ACHN (cell line): ENCODE measurements at regions not wholly inside any gene's neighbourhood (a gene's known extent, or its start where the extent isn't known, plus 50 kb on each side); places are given as distances from the start of the nearest gene placed in this dataset.

Experiments used
- DNase-seq: peaks from one replicate; pipeline ENCODE4 v3.0.0-alpha.2; 2015
- in situ Hi-C: cut with HindIII; loops from 2 replicates; pipeline ENCODE4 v1.10.0; 2017; ENCODE audit warnings: low sequenced_read_pairs, low pct_ligation_motif_present, low pct_unique_long_range_greater_than_20kb

- in situ Hi-C loops = no loop called here
- DNase-seq = no peak
Measured at GRCh38 chr15:69526081-69527061, 73.8 kb downstream of the RPLP1 start.

- DNase-seq = no peak
- in situ Hi-C loops = no loop called here
Measured at GRCh38 chr15:69529141-69529540, 76.5 kb downstream of the RPLP1 start.

GRCh38 chr15:69529961-69530633, 77.5 kb downstream of the RPLP1 start:
- in situ Hi-C loops = no loop called here

GRCh38 chr15:69530991-69531664, 78.5 kb downstream of the RPLP1 start:
- DNase-seq = no peak
- in situ Hi-C loops = no loop called here

More at GRCh38 chr15:69529961-69530633, 77.5 kb downstream of the RPLP1 start:
- DNase-seq = no peak

GRCh38 chr15:69531665-69532027, 79.0 kb downstream of the RPLP1 start:
- no peak for DNase-seq
- in situ Hi-C loops = no loop called here

- no peak for DNase-seq
- in situ Hi-C loops = no loop called here
Measured at GRCh38 chr15:69532066-69532465, 79.4 kb downstream of the RPLP1 start.

GRCh38 chr15:69532856-69533255, 80.2 kb downstream of the RPLP1 start:
- in situ Hi-C loops = no loop called here
- no peak for DNase-seq

- in situ Hi-C loops = no loop called here
- DNase-seq = no peak
Measured at GRCh38 chr15:69533522-69533921, 80.9 kb downstream of the RPLP1 start.

GRCh38 chr15:69535101-69535638, 82.6 kb downstream of the RPLP1 start:
- in situ Hi-C loops = no loop called here
- DNase-seq = no peak

- no peak for DNase-seq
- in situ Hi-C loops = no loop called here
Measured at GRCh38 chr15:69535998-69536397, 83.4 kb downstream of the RPLP1 start.

GRCh38 chr15:69536726-69537512, 84.3 kb downstream of the RPLP1 start:
- in situ Hi-C loops = no loop called here
- no peak for DNase-seq

GRCh38 chr15:69537901-69538300, 85.3 kb downstream of the RPLP1 start:
- in situ Hi-C loops = no loop called here
- no peak for DNase-seq

- in situ Hi-C loops = no loop called here
- DNase-seq = no peak
Measured at GRCh38 chr15:69538379-69538778, 85.8 kb downstream of the RPLP1 start.

- no peak for DNase-seq
- in situ Hi-C loops = no loop called here
Measured at GRCh38 chr15:69539345-69539744, 86.7 kb downstream of the RPLP1 start.

- in situ Hi-C loops = no loop called here
- DNase-seq = no peak
Measured at GRCh38 chr15:69540622-69541021, 88.0 kb downstream of the RPLP1 start.

- in situ Hi-C loops = no loop called here
- no peak for DNase-seq
Measured at GRCh38 chr15:69542028-69542427, 89.4 kb downstream of the RPLP1 start.

GRCh38 chr15:69543681-69544364, 91.2 kb downstream of the RPLP1 start:
- in situ Hi-C loops = no loop called here
- no peak for DNase-seq
